ENCODE measurements at regions not wholly inside any gene's neighbourhood (a gene's known extent, or its start where the extent isn't known, plus 50 kb on each side); places are given as distances from the start of the nearest gene placed in this dataset.

- no peaks in the 10 kb centered on the region for H3K4me1 ChIP-seq (ENCODE audit: control insufficient read depth in 5 of 5, insufficient read depth in 5 of 5, low read length in 5 of 5)
- no peaks in the 10 kb centered on the region for H3K9me3 ChIP-seq (ENCODE audit: control insufficient read depth in 4 of 4, insufficient read depth in 3 of 4, low read length in 3 of 4)
- H3K9ac ChIP-seq (ENCODE audit: insufficient read depth in 1 of 2, low read length in 2 of 2), result no peak overlapping the region
- H3K27ac ChIP-seq (ENCODE audit: low read depth in 1 of 2, low read length in 1 of 2), result no peak overlapping the region
- DNase-seq, result no peak
- no peak for TF ChIP-seq CTCF (IDR thresholded peaks at IDR 0.05; ENCODE audit: control extremely low read depth, extremely low read depth)
- peaks cover 2 to 6% (median 3%) of the 10 kb centered on the region in 3 donors for H3K27me3 ChIP-seq (ENCODE audit: control insufficient read depth in 3 of 3, insufficient read depth in 3 of 3, low read length in 2 of 3)
- H3K36me3 ChIP-seq (ENCODE audit: control insufficient read depth in 4 of 4, insufficient read depth in 4 of 4, low read length in 4 of 4), result no peaks in the 10 kb centered on the region
- ATAC-seq (ENCODE audit: insufficient read depth, low FRiP score), result no peak
- H3K4me3 ChIP-seq, result no peak overlapping the region
- 74 to 88% methylated on average over 2 of the region's 2 CpGs for WGBS, 2 donors
Observed at GRCh38 chrX:10884246-10884645, 226.9 kb upstream of the HCCS start.

GRCh38 chrX:10892621-10893225 is 218.4 kb upstream of the HCCS start:
- Histone ChIP-seq H3K36me3 (ENCODE audit: control insufficient read depth in 4 of 4, insufficient read depth in 4 of 4, low read length in 4 of 4) (no peaks in the 10 kb centered on the region), H3K9ac (ENCODE audit: insufficient read depth in 1 of 2, low read length in 2 of 2) (no peak overlapping the region), H3K4me1 (ENCODE audit: control insufficient read depth in 5 of 5, insufficient read depth in 5 of 5, low read length in 5 of 5) (no peaks in the 10 kb centered on the region), H3K9me3 (ENCODE audit: control insufficient read depth in 4 of 4, insufficient read depth in 3 of 4, low read length in 3 of 4) (peaks cover 0 to under 1% (median 0%) of the 10 kb centered on the region in 4 donors), H3K27me3 (ENCODE audit: control insufficient read depth in 3 of 3, insufficient read depth in 3 of 3, low read length in 2 of 3) (peaks cover 0 to 10% (median 4%) of the 10 kb centered on the region in 3 donors), H3K4me3 (no peak overlapping the region), H3K27ac (ENCODE audit: low read depth in 1 of 2, low read length in 1 of 2) (no peak overlapping the region)
- TF ChIP-seq CTCF (IDR thresholded peaks at IDR 0.05; ENCODE audit: control extremely low read depth, extremely low read depth), result no peak
- ATAC-seq (ENCODE audit: insufficient read depth, low FRiP score), result no peak
- no peak for DNase-seq
- WGBS, 2 donors, result 38 to 93% methylated on average over 1 of the region's 1 CpG

- H3K9me3 ChIP-seq (ENCODE audit: control insufficient read depth in 4 of 4, insufficient read depth in 3 of 4, low read length in 3 of 4), result peaks cover 0 to 2% (median 0%) of the 10 kb centered on the region in 4 donors
- no peak overlapping the region for H3K4me3 ChIP-seq
- no peaks in the 10 kb centered on the region for H3K4me1 ChIP-seq (ENCODE audit: control insufficient read depth in 5 of 5, insufficient read depth in 5 of 5, low read length in 5 of 5)
- H3K27ac ChIP-seq (ENCODE audit: low read depth in 1 of 2, low read length in 1 of 2), result no peak overlapping the region
- 42 to 61% methylated on average over 2 of the region's 2 CpGs for whole genome bisulfite sequencing, 2 donors
- ATAC-seq (ENCODE audit: insufficient read depth, low FRiP score) (no peak), DNase-seq (no peak)
- no peak for TF ChIP-seq CTCF (IDR thresholded peaks at IDR 0.05; ENCODE audit: control extremely low read depth, extremely low read depth)
- H3K27me3 ChIP-seq (ENCODE audit: control insufficient read depth in 3 of 3, insufficient read depth in 3 of 3, low read length in 2 of 3), result peaks cover 0 to 10% (median 4%) of the 10 kb centered on the region in 3 donors
- H3K36me3 ChIP-seq (ENCODE audit: control insufficient read depth in 4 of 4, insufficient read depth in 4 of 4, low read length in 4 of 4), result no peaks in the 10 kb centered on the region
- no peak overlapping the region for H3K9ac ChIP-seq (ENCODE audit: insufficient read depth in 1 of 2, low read length in 2 of 2)
Observed at GRCh38 chrX:10893366-10893765, 217.8 kb upstream of the HCCS start.

DNA sequence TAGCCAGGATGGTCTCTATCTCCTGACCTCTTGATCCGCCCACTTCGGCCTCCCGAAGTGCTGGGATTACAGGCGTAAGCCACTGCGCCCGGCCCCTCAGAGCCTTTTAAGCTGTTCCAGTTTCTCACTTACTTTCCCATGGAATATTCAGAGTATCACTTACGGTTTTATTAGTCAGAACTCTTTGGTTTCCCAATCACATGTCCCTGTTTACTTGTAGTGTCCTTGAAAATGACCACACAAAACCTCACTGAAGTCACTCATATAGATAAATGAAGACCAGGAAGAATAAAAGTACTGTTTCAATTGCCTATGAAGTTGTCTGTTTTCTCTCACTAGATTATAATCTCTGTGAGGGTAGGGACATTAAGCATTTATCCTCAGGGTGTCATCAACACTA is 217.2 kb upstream of the HCCS start:
- Histone ChIP-seq H3K36me3 (ENCODE audit: control insufficient read depth in 4 of 4, insufficient read depth in 4 of 4, low read length in 4 of 4) (no peaks in the 10 kb centered on the region), H3K27me3 (ENCODE audit: control insufficient read depth in 3 of 3, insufficient read depth in 3 of 3, low read length in 2 of 3) (peaks cover 0 to 10% (median 4%) of the 10 kb centered on the region in 3 donors), H3K4me1 (ENCODE audit: control insufficient read depth in 5 of 5, insufficient read depth in 5 of 5, low read length in 5 of 5) (no peaks in the 10 kb centered on the region), H3K4me3 (no peak overlapping the region), H3K9me3 (ENCODE audit: control insufficient read depth in 4 of 4, insufficient read depth in 3 of 4, low read length in 3 of 4) (peaks cover 0 to 2% (median 0%) of the 10 kb centered on the region in 4 donors), H3K27ac (ENCODE audit: low read depth in 1 of 2, low read length in 1 of 2) (no peak overlapping the region), H3K9ac (ENCODE audit: insufficient read depth in 1 of 2, low read length in 2 of 2) (no peak overlapping the region)
- no peak for DNase-seq
- no peak for TF ChIP-seq CTCF (IDR thresholded peaks at IDR 0.05; ENCODE audit: control extremely low read depth, extremely low read depth)
- ATAC-seq (ENCODE audit: insufficient read depth, low FRiP score), result no peak
- WGBS, 2 donors, result 83 to 92% methylated on average over 7 of the region's 7 CpGs

Measured in lung (tissue), 11 donors.